SK-N-SH (cell line): ENCODE measurements at regions not wholly inside any gene's neighbourhood (a gene's known extent, or its start where the extent isn't known, plus 50 kb on each side); places are given as distances from the start of the nearest gene placed in this dataset.

Experiments used
- CTCF ChIA-PET: fragments of 300-600, 350-600 bp; formaldehyde crosslinking; extraction: SDS; loops from one replicate; lab custom pipeline; 2021; lab: Yijun Ruan, JAX
- POLR2A ChIA-PET: fragments of 350-600 bp; sonication (Branson Sonifier 250); formaldehyde crosslinking; extraction: SDS; loops from one replicate; lab custom pipeline; 2020; ENCODE audit warnings: antibody characterized with exemption, inconsistent platforms; lab: Yijun Ruan, JAX
- DNase-seq: peaks from one replicate; pipeline ENCODE4 v3.0.0; 2012
- H2AFZ ChIP-seq: fragments of 200-600 bp; sonication (generic); 2 replicates; pipeline ENCODE4 v1.8.1; 2016; ENCODE audit warnings: antibody characterized with exemption, mild to moderate bottlenecking, low read depth
- H3F3A ChIP-seq: fragments of 200-600 bp; sonication (generic); replicated peaks from 2 replicates; pipeline ENCODE3; 2016; ENCODE audit warnings: antibody characterized with exemption, mild to moderate bottlenecking; ENCODE audit not compliant: insufficient read depth
- H3K27ac ChIP-seq, 2 experiments: fragments of 200-500 bp in 1 of 2; fragments of 200-600 bp in 1 of 2; sonication (Bioruptor generic) in 1 of 2; sonication (generic), shearing (Covaris generic) in 1 of 2; 2 replicates each; pipeline versions ENCODE4 v1.5.1 to v1.6.1; 2014 to 2016; ENCODE audit warnings: low read depth in 2 of 2, inconsistent platforms in 1 of 2, low read length in 1 of 2, mild to moderate bottlenecking in 1 of 2, mixed read lengths in 1 of 2
- H3K27me3 ChIP-seq: fragments of 200-600 bp; sonication (generic), shearing (Covaris generic); 2 replicates; pipeline ENCODE4 v1.6.1; 2016; ENCODE audit warnings: mixed run types; ENCODE audit not compliant: insufficient read depth
- H3K36me3 ChIP-seq, 2 experiments: fragments of 200-500 bp in 1 of 2; fragments of 200-600 bp in 1 of 2; sonication (Bioruptor generic) in 1 of 2; sonication (generic) in 1 of 2; replicated peaks in 1 of 2; 2 replicates each; pipeline versions ENCODE3 to v1.5.1; 2014 to 2016; ENCODE audit warnings: low read length in 1 of 2, mild to moderate bottlenecking in 1 of 2; ENCODE audit not compliant: insufficient read depth in 2 of 2, control insufficient read depth in 1 of 2
- H3K4me1 ChIP-seq, 2 experiments: fragments of 200-500 bp in 1 of 2; fragments of 200-600 bp in 1 of 2; sonication (Bioruptor generic) in 1 of 2; sonication (generic), shearing (Covaris generic) in 1 of 2; 2 replicates each; pipeline versions ENCODE4 v1.5.1 to v1.6.1; 2014 to 2016; ENCODE audit warnings: low read depth in 1 of 2, low read length in 1 of 2, mixed run types in 1 of 2; ENCODE audit not compliant: insufficient read depth in 2 of 2, control insufficient read depth in 1 of 2
- H3K4me2 ChIP-seq: fragments of 200-600 bp; sonication (generic), shearing (Covaris generic); 2 replicates; pipeline ENCODE4 v1.6.1; 2017; ENCODE audit warnings: mixed run types
- H3K4me3 ChIP-seq, 2 experiments: fragments of 200-500 bp in 1 of 2; fragments of 200-600 bp in 1 of 2; sonication (Bioruptor generic) in 1 of 2; sonication (generic), shearing (Covaris generic) in 1 of 2; 2 replicates each; pipeline versions ENCODE4 v1.5.1 to v1.8.1; 2014 to 2016; ENCODE audit warnings: low read depth in 2 of 2, inconsistent platforms in 1 of 2, low read length in 1 of 2, mild to moderate bottlenecking in 1 of 2, mixed read lengths in 1 of 2, moderate library complexity in 1 of 2
- H3K79me2 ChIP-seq: fragments of 200-600 bp; sonication (generic); 2 replicates; pipeline ENCODE4 v1.8.1; 2017; ENCODE audit warnings: mild to moderate bottlenecking; ENCODE audit not compliant: insufficient read depth
- H3K9ac ChIP-seq: fragments of 200-600 bp; sonication (generic); 2 replicates; pipeline ENCODE4 v1.6.1; 2017; ENCODE audit warnings: mixed run types
- H3K9me2 ChIP-seq: fragments of 200-600 bp; sonication (generic); 2 replicates; pipeline ENCODE4 v1.6.1; 2017; ENCODE audit warnings: mixed run types
- H3K9me3 ChIP-seq: fragments of 200-600 bp; sonication (generic); 2 replicates; pipeline ENCODE4 v1.6.1; 2017; ENCODE audit warnings: mixed run types, mild to moderate bottlenecking, moderate library complexity
- H4K20me1 ChIP-seq: fragments of 200-600 bp; sonication (generic); 2 replicates; pipeline ENCODE4 v1.6.1; 2017; ENCODE audit warnings: mild to moderate bottlenecking, mixed run types; ENCODE audit not compliant: insufficient read depth
- CHD2 ChIP-seq: fragments of 150-350 bp; IDR thresholded peaks from 2 replicates; pipeline ENCODE4 v1.6.1; 2018; ENCODE audit warnings: low read length; ENCODE audit not compliant: partially characterized antibody
- ELF1 ChIP-seq: IDR thresholded peaks from 2 replicates; pipeline ENCODE4 v1.4.0; 2012
- EP300 ChIP-seq, 2 experiments: IDR thresholded peaks; 2 replicates each; pipeline versions ENCODE4 v1.4.0 to v1.6.1; 2012; ENCODE audit warnings: borderline replicate concordance in 1 of 2, low read depth in 1 of 2, low read length in 1 of 2
- EZH2phosphoT487 ChIP-seq: fragments of 200-600 bp; sonication (generic); IDR thresholded peaks from 2 replicates; pipeline ENCODE4 v1.6.1; 2017; ENCODE audit warnings: low read depth, mixed run types, mild to moderate bottlenecking, antibody characterized with exemption, moderate library complexity, borderline replicate concordance
- FOXJ3 ChIP-seq: sonication (generic); formaldehyde crosslinking; IDR thresholded peaks from 2 replicates; pipeline ENCODE4 v1.5.1; 2020; ENCODE audit warnings: mild to moderate bottlenecking, missing genetic modification reagents
- FOXM1 ChIP-seq: IDR thresholded peaks from 2 replicates; pipeline ENCODE4 v1.4.0; 2012; ENCODE audit warnings: low read depth, mild to moderate bottlenecking
- GABPA ChIP-seq: IDR thresholded peaks from 2 replicates; pipeline ENCODE4 v1.4.0; 2012; ENCODE audit warnings: low read depth, mild to moderate bottlenecking
- IRF3 ChIP-seq: fragments of 150-350 bp; IDR thresholded peaks from 2 replicates; pipeline ENCODE4 v1.6.1; 2016; ENCODE audit warnings: mild to moderate bottlenecking, low read depth, low read length
- JUND ChIP-seq: IDR thresholded peaks from 2 replicates; pipeline ENCODE4 v1.4.0; 2012
- MEF2A ChIP-seq: IDR thresholded peaks from 2 replicates; pipeline ENCODE4 v1.4.0; 2012; ENCODE audit warnings: low read depth, borderline replicate concordance
- NRF1 ChIP-seq: IDR thresholded peaks from 2 replicates; pipeline ENCODE4 v1.6.1; 2012; ENCODE audit warnings: low read depth, mild to moderate bottlenecking, low read length
- POLR2AphosphoS5 ChIP-seq: IDR thresholded peaks from 2 replicates; pipeline ENCODE4 v1.6.1; 2012; ENCODE audit warnings: low read depth, low read length
- RAD21 ChIP-seq: IDR thresholded peaks from 2 replicates; pipeline ENCODE4 v1.6.1; 2012; ENCODE audit warnings: mild to moderate bottlenecking, low read length
- SIN3A ChIP-seq: IDR thresholded peaks from 2 replicates; pipeline ENCODE4 v1.6.1; 2012; ENCODE audit warnings: low read depth, mild to moderate bottlenecking, low read length, moderate library complexity, borderline replicate concordance
- SMC3 ChIP-seq: IDR thresholded peaks from 2 replicates; pipeline ENCODE4 v1.6.1; 2012; ENCODE audit warnings: low read depth, low read length, improper control_type of control experiment
- TEAD4 ChIP-seq: IDR thresholded peaks from 2 replicates; pipeline ENCODE4 v1.4.0; 2012; ENCODE audit warnings: mild to moderate bottlenecking, borderline replicate concordance; ENCODE audit not compliant: insufficient read depth
- USF1 ChIP-seq: IDR thresholded peaks from 2 replicates; pipeline ENCODE4 v1.4.0; 2012; ENCODE audit warnings: low read depth, borderline replicate concordance
- WGBS: methylation state at CpG from one replicate; pipeline ENCODE4 v1.1.6; 2017; ENCODE audit warnings: low lambda C conversion rate; 5-methylcytosine and 5-hydroxymethylcytosine counted together
- TF ChIP-seq, protein P1 (sequence below): IDR thresholded peaks from 2 replicates; pipeline ENCODE4; 2012
- TF ChIP-seq, protein P2 (sequence below): IDR thresholded peaks from 2 replicates; pipeline ENCODE4 v1.4.0; 2012; ENCODE audit warnings: low read depth, borderline replicate concordance

GRCh38 chr2:239821694-239822075 is 203.5 kb downstream of the NDUFA10 start:
- H3K79me2 ChIP-seq = no peaks in the 10 kb centered on the region
- no peak for DNase-seq
- H4K20me1 ChIP-seq = no peaks in the 10 kb centered on the region
- no peak overlapping the region for H3K4me2 ChIP-seq
- H3K4me1 ChIP-seq = peaks cover 0 to 9% of the 10 kb centered on the region in 2 experiments; a peak in 1 of 4 replicates
- CTCF ChIA-PET = no interaction called here
- H3F3A ChIP-seq = no peaks in the 10 kb centered on the region
- H3K4me3 ChIP-seq = no peak overlapping the region
- H3K9me3 ChIP-seq = no peaks in the 10 kb centered on the region
- WGBS = 31% methylated on average over 4 of the region's 4 CpGs
- POLR2A ChIA-PET = no interaction called here
- H2AFZ ChIP-seq = no peak overlapping the region
- no peak overlapping the region for H3K9ac ChIP-seq
- no peaks in the 10 kb centered on the region for H3K27me3 ChIP-seq
- H3K36me3 ChIP-seq = no peaks in the 10 kb centered on the region
- no peak overlapping the region for H3K27ac ChIP-seq
- TF ChIP-seq IRF3 (no peak), RAD21 (no peak), TEAD4 (no peak), USF1 (no peak), SMC3 (no peak), CHD2 (no peak), ELF1 (no peak), FOXM1 (no peak), POLR2AphosphoS5 (no peak), EP300 (IDR thresholded peaks at IDR 0.05; ENCODE audit: borderline replicate concordance in 1 of 2, low read depth in 1 of 2, low read length in 1 of 2) (no peak), JUND (no peak), EZH2phosphoT487 (no peak), FOXJ3 (CRISPR knock-in tag) (no peak), SIN3A (no peak), GABPA (no peak), NRF1 (no peak), MEF2A (no peak)
- TF ChIP-seq, protein P1, sequence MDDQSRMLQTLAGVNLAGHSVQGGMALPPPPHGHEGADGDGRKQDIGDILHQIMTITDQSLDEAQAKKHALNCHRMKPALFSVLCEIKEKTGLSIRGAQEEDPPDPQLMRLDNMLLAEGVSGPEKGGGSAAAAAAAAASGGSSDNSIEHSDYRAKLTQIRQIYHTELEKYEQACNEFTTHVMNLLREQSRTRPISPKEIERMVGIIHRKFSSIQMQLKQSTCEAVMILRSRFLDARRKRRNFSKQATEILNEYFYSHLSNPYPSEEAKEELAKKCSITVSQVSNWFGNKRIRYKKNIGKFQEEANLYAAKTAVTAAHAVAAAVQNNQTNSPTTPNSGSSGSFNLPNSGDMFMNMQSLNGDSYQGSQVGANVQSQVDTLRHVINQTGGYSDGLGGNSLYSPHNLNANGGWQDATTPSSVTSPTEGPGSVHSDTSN = no peak
- TF ChIP-seq, protein P2, sequence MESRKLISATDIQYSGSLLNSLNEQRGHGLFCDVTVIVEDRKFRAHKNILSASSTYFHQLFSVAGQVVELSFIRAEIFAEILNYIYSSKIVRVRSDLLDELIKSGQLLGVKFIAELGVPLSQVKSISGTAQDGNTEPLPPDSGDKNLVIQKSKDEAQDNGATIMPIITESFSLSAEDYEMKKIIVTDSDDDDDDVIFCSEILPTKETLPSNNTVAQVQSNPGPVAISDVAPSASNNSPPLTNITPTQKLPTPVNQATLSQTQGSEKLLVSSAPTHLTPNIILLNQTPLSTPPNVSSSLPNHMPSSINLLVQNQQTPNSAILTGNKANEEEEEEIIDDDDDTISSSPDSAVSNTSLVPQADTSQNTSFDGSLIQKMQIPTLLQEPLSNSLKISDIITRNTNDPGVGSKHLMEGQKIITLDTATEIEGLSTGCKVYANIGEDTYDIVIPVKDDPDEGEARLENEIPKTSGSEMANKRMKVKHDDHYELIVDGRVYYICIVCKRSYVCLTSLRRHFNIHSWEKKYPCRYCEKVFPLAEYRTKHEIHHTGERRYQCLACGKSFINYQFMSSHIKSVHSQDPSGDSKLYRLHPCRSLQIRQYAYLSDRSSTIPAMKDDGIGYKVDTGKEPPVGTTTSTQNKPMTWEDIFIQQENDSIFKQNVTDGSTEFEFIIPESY = no peak
- TF ChIP-seq, all 33 proteins: peak for 0
- H3K9me2 ChIP-seq = no peaks in the 10 kb centered on the region
